Caco-2 (cell line): ENCODE measurements at regions not wholly inside any gene's neighbourhood (a gene's known extent, or its start where the extent isn't known, plus 50 kb on each side); places are given as distances from the start of the nearest gene placed in this dataset.

ENCODE experiments used
- BruUV-seq: library from RNA; stranded (reverse); fragments of 400-500 nt; replicated peaks from 2 replicates; lab custom pipeline; 2021; lab: Mats Ljungman, UMichigan
- CTCF ChIA-PET: fragments of 300-600 bp; sonication (Branson Sonifier 250); formaldehyde crosslinking; loops from one replicate; lab custom pipeline; 2022; ENCODE audit warnings: antibody characterized with exemption; lab: Charles Lee
- POLR2A ChIA-PET: fragments of 300-600 bp; sonication (Branson Sonifier 250); formaldehyde crosslinking; loops from one replicate; lab custom pipeline; 2022; ENCODE audit warnings: antibody characterized with exemption; lab: Charles Lee
- DNase-seq, 2 experiments: peaks; one replicate each; pipeline versions ENCODE4 v3.0.0 to v3.0.0-alpha.2; 2020 to 2022
- H3K27me3 ChIP-seq: replicated peaks from 2 replicates; pipeline ENCODE4 v1.6.0; 2011; ENCODE audit warnings: low read length; ENCODE audit not compliant: control insufficient read depth, insufficient read depth
- H3K36me3 ChIP-seq: 2 replicates; pipeline ENCODE4 v1.5.1; 2011; ENCODE audit warnings: low read length; ENCODE audit not compliant: control insufficient read depth, insufficient read depth
- H3K4me1 ChIP-seq: fragments of 250-450 bp; sonication (Bioruptor Pico); 2 replicates; pipeline ENCODE4 v1.5.1; 2020; ENCODE audit warnings: mild to moderate bottlenecking
- H3K4me3 ChIP-seq: 2 replicates; pipeline ENCODE4 v1.5.1; 2011; ENCODE audit warnings: low read depth, mild to moderate bottlenecking, control low read depth, low read length
- H3K9me3 ChIP-seq: fragments of 250-450 bp; sonication (Bioruptor Pico); 2 replicates; pipeline ENCODE4 v1.5.1; 2020; ENCODE audit warnings: mild to moderate bottlenecking, moderate library complexity
- H3K27ac Mint-ChIP-seq: one replicate; pipeline ENCODE4 v1.8.0; 2022; ENCODE audit warnings: mixed read lengths; ENCODE audit not compliant: unreplicated experiment
- H3K27me3 Mint-ChIP-seq: one replicate; pipeline ENCODE4 v1.8.0; 2022; ENCODE audit warnings: mixed read lengths; ENCODE audit not compliant: insufficient read depth, unreplicated experiment
- H3K36me3 Mint-ChIP-seq: one replicate; pipeline ENCODE4 v1.8.0; 2022; ENCODE audit warnings: mild to moderate bottlenecking, mixed read lengths; ENCODE audit not compliant: insufficient read depth, unreplicated experiment
- H3K4me1 Mint-ChIP-seq: one replicate; pipeline ENCODE4 v1.8.0; 2022; ENCODE audit warnings: low read depth, mixed read lengths; ENCODE audit not compliant: unreplicated experiment
- H3K4me3 Mint-ChIP-seq: one replicate; pipeline ENCODE4 v1.8.0; 2022; ENCODE audit warnings: mild to moderate bottlenecking, moderate library complexity, mixed read lengths; ENCODE audit not compliant: unreplicated experiment
- H3K9me3 Mint-ChIP-seq: one replicate; pipeline ENCODE4 v1.8.0; 2022; ENCODE audit warnings: mixed read lengths; ENCODE audit not compliant: unreplicated experiment
- CTCF ChIP-seq, 2 experiments: fragments of 200-600 bp in 1 of 2; IDR thresholded peaks; 1 replicate in 1 of 2; 2 replicates in 1 of 2; pipeline versions ENCODE4 v1.5.1 to v1.8.0; 2011 to 2022; ENCODE audit warnings: antibody characterized with exemption in 1 of 2, control low read depth in 1 of 2, inconsistent platforms in 1 of 2, low read depth in 1 of 2, low read length in 1 of 2, mild to moderate bottlenecking in 1 of 2, moderate library complexity in 1 of 2; ENCODE audit not compliant: insufficient read depth in 1 of 2, severe bottlenecking in 1 of 2, unreplicated experiment in 1 of 2
- intact Hi-C: fragments of 100-400 bp; cut with micrococcal nuclease; formaldehyde crosslinking; loops from one replicate; pipeline ENCODE4 v1.10.0; 2022; ENCODE audit not compliant: unreplicated experiment

- H3K27me3 ChIP-seq, result no peaks in the 10 kb centered on the region
- H3K9me3 ChIP-seq, result peaks cover 36% of the 10 kb centered on the region
- no peaks in the 10 kb centered on the region for H3K36me3 Mint-ChIP-seq
- DNase-seq, result no peak
- no peak overlapping the region for H3K27ac Mint-ChIP-seq
- no peaks in the 10 kb centered on the region for H3K4me1 ChIP-seq
- peaks cover 3% of the 10 kb centered on the region for H3K27me3 Mint-ChIP-seq
- ChIA-PET POLR2A (no interaction called here), CTCF (no interaction called here)
- no TSS peak for BruUV-seq
- no peak overlapping the region for H3K4me3 Mint-ChIP-seq
- TF ChIP-seq CTCF (IDR thresholded peaks at IDR 0.05; ENCODE audit: insufficient read depth in 1 of 2, low read depth in 1 of 2, low read length in 1 of 2, severe bottlenecking in 1 of 2, unreplicated experiment in 1 of 2), result no peak
- no peaks in the 10 kb centered on the region for H3K36me3 ChIP-seq
- intact Hi-C loops, result no loop called here
- H3K4me3 ChIP-seq, result no peak overlapping the region
- peaks cover 33% of the 10 kb centered on the region for H3K9me3 Mint-ChIP-seq
- no peaks in the 10 kb centered on the region for H3K4me1 Mint-ChIP-seq
These were observed 240.6 kb upstream of the CTAGE1 start for GRCh38 chr18:22658318-22658717.

- no peaks in the 10 kb centered on the region for H3K4me1 ChIP-seq
- ChIA-PET POLR2A (no interaction called here), CTCF (no interaction called here)
- intact Hi-C loops, result no loop called here
- H3K9me3 Mint-ChIP-seq, result peaks cover 21% of the 10 kb centered on the region
- H3K4me3 Mint-ChIP-seq, result no peak overlapping the region
- no peak for TF ChIP-seq CTCF (IDR thresholded peaks at IDR 0.05; ENCODE audit: insufficient read depth in 1 of 2, low read depth in 1 of 2, low read length in 1 of 2, severe bottlenecking in 1 of 2, unreplicated experiment in 1 of 2)
- H3K27me3 ChIP-seq, result no peaks in the 10 kb centered on the region
- H3K4me1 Mint-ChIP-seq, result no peaks in the 10 kb centered on the region
- no peak for DNase-seq
- H3K4me3 ChIP-seq, result no peak overlapping the region
- no peaks in the 10 kb centered on the region for H3K36me3 ChIP-seq
- no peaks in the 10 kb centered on the region for H3K36me3 Mint-ChIP-seq
- no TSS peak for BruUV-seq
- no peak overlapping the region for H3K27ac Mint-ChIP-seq
- peaks cover 12% of the 10 kb centered on the region for H3K9me3 ChIP-seq
- H3K27me3 Mint-ChIP-seq, result no peaks in the 10 kb centered on the region
These were observed 245.7 kb upstream of the CTAGE1 start for GRCh38 chr18:22663378-22663777.

- Histone ChIP-seq H3K4me1 (no peaks in the 10 kb centered on the region), H3K4me3 (no peak overlapping the region), H3K36me3 (no peaks in the 10 kb centered on the region), H3K27me3 (no peaks in the 10 kb centered on the region), H3K9me3 (peaks cover 7% of the 10 kb centered on the region; the same call in 1 of the 2 replicates)
- TF ChIP-seq CTCF (IDR thresholded peaks at IDR 0.05; ENCODE audit: insufficient read depth in 1 of 2, low read depth in 1 of 2, low read length in 1 of 2, severe bottlenecking in 1 of 2, unreplicated experiment in 1 of 2), result no peak
- no peaks in the 10 kb centered on the region for H3K4me1 Mint-ChIP-seq
- H3K9me3 Mint-ChIP-seq, result peaks cover 10% of the 10 kb centered on the region
- H3K4me3 Mint-ChIP-seq, result no peak overlapping the region
- H3K27ac Mint-ChIP-seq, result no peak overlapping the region
- CTCF ChIA-PET, result no interaction called here
- POLR2A ChIA-PET, result no interaction called here
- H3K36me3 Mint-ChIP-seq, result no peaks in the 10 kb centered on the region
- H3K27me3 Mint-ChIP-seq, result no peaks in the 10 kb centered on the region
- BruUV-seq, result no TSS peak
- no peak for DNase-seq
- intact Hi-C loops, result no loop called here
These were observed 248.8 kb upstream of the CTAGE1 start for GRCh38 chr18:22666411-22666940.
